ENCODE measurements at regions not wholly inside any gene's neighbourhood (a gene's known extent, or its start where the extent isn't known, plus 50 kb on each side); places are given as distances from the start of the nearest gene placed in this dataset.

DNA sequence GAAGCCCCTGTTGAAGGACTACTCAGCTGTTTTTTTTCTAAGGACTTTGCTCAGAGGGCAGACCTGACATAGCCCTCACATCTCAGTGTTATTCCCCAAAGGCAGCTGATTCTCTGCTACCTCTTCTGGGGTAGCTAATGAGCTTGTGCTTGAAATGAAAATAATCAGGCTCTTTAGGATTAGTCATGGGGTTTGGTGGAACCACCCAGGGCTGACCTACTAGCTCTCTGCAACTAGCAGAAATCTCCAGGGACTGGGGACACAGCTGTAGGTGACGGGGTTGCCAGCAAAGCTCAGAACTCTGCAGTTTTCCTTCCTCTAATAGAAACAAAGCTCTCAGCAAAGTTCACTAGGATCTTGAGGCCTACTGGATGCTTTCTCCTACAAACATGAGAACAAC is 106.4 kb upstream of the BCL9 start:
- no peak overlapping the region for H3K27ac ChIP-seq
- intact Hi-C loops (cut with DNase I): no loop called here
- H3K4me3 ChIP-seq (replicated peaks in 1 of 3): no peak overlapping the region
- no peaks in the 10 kb centered on the region for H3K36me3 ChIP-seq
- H3K9me3 ChIP-seq: no peaks in the 10 kb centered on the region
- TF ChIP-seq POLR2A (IDR thresholded peaks at IDR 0.05): no peak
- TF ChIP-seq, protein P1, sequence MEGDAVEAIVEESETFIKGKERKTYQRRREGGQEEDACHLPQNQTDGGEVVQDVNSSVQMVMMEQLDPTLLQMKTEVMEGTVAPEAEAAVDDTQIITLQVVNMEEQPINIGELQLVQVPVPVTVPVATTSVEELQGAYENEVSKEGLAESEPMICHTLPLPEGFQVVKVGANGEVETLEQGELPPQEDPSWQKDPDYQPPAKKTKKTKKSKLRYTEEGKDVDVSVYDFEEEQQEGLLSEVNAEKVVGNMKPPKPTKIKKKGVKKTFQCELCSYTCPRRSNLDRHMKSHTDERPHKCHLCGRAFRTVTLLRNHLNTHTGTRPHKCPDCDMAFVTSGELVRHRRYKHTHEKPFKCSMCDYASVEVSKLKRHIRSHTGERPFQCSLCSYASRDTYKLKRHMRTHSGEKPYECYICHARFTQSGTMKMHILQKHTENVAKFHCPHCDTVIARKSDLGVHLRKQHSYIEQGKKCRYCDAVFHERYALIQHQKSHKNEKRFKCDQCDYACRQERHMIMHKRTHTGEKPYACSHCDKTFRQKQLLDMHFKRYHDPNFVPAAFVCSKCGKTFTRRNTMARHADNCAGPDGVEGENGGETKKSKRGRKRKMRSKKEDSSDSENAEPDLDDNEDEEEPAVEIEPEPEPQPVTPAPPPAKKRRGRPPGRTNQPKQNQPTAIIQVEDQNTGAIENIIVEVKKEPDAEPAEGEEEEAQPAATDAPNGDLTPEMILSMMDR (IDR thresholded peaks at IDR 0.05): no peak
- DNase-seq: no peak
- 67 to 85% methylated on average over 1 of the region's 1 CpG for WGBS, 2 donors
- H3K27me3 ChIP-seq: no peaks in the 10 kb centered on the region
- no peaks in the 10 kb centered on the region for H3K4me1 ChIP-seq

DNA sequence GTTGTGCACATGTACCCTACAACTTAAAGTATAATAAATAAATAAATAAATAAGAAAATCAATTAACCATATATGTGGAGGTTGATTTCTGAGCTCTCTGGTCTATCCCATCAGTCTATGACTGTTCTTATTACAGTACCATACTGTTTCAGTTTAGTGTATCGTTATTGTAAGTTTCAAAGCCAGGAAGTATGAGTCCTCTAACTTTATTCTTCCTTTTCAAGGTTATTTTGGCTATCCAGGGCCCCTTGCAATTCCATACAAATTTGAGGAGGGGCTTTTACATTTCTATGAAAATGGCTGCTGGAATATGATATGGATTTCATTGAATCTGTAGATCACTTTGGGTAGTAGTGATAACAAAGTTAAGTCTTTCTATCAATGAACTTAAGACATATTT is 96.9 kb upstream of the BCL9 start:
- H3K27me3 ChIP-seq: no peaks in the 10 kb centered on the region
- no peak overlapping the region for H3K4me3 ChIP-seq (replicated peaks in 1 of 3)
- intact Hi-C loops (cut with DNase I): no loop called here
- no peak for DNase-seq
- H3K36me3 ChIP-seq: no peaks in the 10 kb centered on the region
- TF ChIP-seq, protein P1 (IDR thresholded peaks at IDR 0.05): no peak
- TF ChIP-seq POLR2A (IDR thresholded peaks at IDR 0.05): no peak
- 87 to 95% methylated on average over 1 of the region's 1 CpG for WGBS, 2 donors
- no peak overlapping the region for H3K27ac ChIP-seq
- no peaks in the 10 kb centered on the region for H3K4me1 ChIP-seq
- H3K9me3 ChIP-seq: no peaks in the 10 kb centered on the region

DNA sequence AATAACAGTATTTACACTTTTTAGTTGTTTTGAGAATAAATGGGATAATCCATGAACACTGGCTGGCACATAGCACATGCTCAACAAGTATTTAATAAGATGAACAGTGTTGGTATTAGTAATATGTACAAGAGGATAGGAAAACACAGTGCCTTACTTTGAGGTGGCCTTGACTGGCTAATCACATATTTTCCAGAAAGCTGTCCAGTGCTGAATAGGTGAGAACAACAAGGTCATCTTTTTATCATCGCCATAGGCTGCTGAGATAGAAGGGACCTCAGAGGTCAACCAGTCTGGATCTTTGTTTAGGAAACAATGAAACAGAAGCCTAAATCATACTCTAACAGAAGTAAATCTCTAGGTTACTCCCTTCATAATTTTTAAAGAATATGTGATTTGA is 89.7 kb upstream of the BCL9 start:
- TF ChIP-seq, protein P1 (IDR thresholded peaks at IDR 0.05): no peak
- TF ChIP-seq POLR2A (IDR thresholded peaks at IDR 0.05): no peak
- WGBS, 2 donors: 89 to 94% methylated on average over 1 of the region's 1 CpG
- no peak for DNase-seq
- intact Hi-C loops (cut with DNase I): no loop called here
- H3K4me1 ChIP-seq: no peaks in the 10 kb centered on the region
- no peak overlapping the region for H3K4me3 ChIP-seq (replicated peaks in 1 of 3)
- no peaks in the 10 kb centered on the region for H3K36me3 ChIP-seq
- no peaks in the 10 kb centered on the region for H3K27me3 ChIP-seq
- no peaks in the 10 kb centered on the region for H3K9me3 ChIP-seq
- H3K27ac ChIP-seq: no peak overlapping the region

DNA sequence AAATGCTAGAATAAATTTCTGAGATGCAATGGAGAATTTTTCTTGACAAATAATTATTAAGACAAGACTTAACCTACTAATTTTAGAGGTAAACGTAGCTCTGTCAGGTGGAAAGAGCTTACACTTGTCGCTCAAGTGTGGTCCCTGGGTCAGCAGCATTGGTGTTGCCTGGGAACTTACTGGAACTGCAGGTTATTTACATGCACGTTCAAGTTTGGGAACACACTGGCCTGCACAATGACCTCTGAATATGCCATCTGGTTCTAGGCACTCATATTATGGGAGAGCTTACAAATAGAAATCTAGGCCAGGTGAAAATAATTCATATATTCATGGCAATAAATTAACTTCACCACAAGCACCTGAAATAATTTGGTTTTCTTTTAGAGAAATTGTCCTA is 88.5 kb upstream of the BCL9 start:
- Histone ChIP-seq H3K4me1 (no peaks in the 10 kb centered on the region), H3K4me3 (replicated peaks in 1 of 3) (no peak overlapping the region), H3K27ac (no peak overlapping the region), H3K9me3 (no peaks in the 10 kb centered on the region), H3K36me3 (no peaks in the 10 kb centered on the region), H3K27me3 (no peaks in the 10 kb centered on the region)
- DNase-seq: no peak
- WGBS, 2 donors: 38 to 47% methylated on average over 3 of the region's 3 CpGs
- intact Hi-C loops (cut with DNase I): no loop called here
- no peak for TF ChIP-seq POLR2A (IDR thresholded peaks at IDR 0.05)
- TF ChIP-seq, protein P1 (IDR thresholded peaks at IDR 0.05): no peak

DNA sequence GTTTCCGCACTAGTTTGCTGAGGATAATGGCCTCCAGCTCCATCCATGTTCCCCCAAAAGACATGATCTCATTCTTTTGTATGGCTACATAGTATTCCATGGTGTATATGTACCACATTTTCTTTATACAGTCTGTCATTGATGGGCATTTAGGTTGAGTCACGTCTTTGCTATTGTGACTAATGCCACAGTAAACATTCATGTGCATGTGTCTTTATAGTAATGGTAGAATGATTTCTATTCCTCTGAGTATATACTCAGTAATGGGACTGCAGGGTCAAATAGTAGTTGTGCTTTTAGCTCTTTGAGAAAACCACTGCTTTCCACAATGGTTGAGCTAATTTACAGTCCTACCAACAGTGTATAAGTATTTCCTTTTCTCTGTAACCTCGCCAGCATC is 78.3 kb upstream of the BCL9 start:
- DNase-seq: no peak
- Histone ChIP-seq H3K27ac (no peak overlapping the region), H3K4me3 (replicated peaks in 1 of 3) (no peak overlapping the region), H3K4me1 (no peaks in the 10 kb centered on the region), H3K36me3 (no peaks in the 10 kb centered on the region), H3K9me3 (no peaks in the 10 kb centered on the region), H3K27me3 (no peaks in the 10 kb centered on the region)
- 66 to 70% methylated on average over 3 of the region's 3 CpGs for WGBS, 2 donors
- TF ChIP-seq POLR2A (IDR thresholded peaks at IDR 0.05): no peak
- TF ChIP-seq, protein P1 (IDR thresholded peaks at IDR 0.05): no peak
- intact Hi-C loops (cut with DNase I): no loop called here

All from thyroid gland (tissue), 4 donors.